Parathyroid adenoma (tissue), 2 donors: ENCODE measurements at regions not wholly inside any gene's neighbourhood (a gene's known extent, or its start where the extent isn't known, plus 50 kb on each side); places are given as distances from the start of the nearest gene placed in this dataset.

Experiments used
- H2AFZ ChIP-seq: fragments of 300-600 bp; sonication (generic); one replicate; pipeline ENCODE4 v1.7.0; 2017; ENCODE audit warnings: antibody characterized with exemption, mild to moderate bottlenecking
- H3K27ac ChIP-seq: fragments of 300-600 bp; sonication (generic); one replicate; pipeline ENCODE4 v1.7.0; 2017
- H3K27me3 ChIP-seq: fragments of 300-600 bp; sonication (generic); one replicate; pipeline ENCODE4 v1.7.0; 2017; ENCODE audit warnings: low read length; ENCODE audit not compliant: control insufficient read depth, insufficient read depth
- H3K36me3 ChIP-seq: fragments of 300-600 bp; sonication (generic); one replicate; pipeline ENCODE4 v1.7.0; 2017; ENCODE audit warnings: low read length; ENCODE audit not compliant: control insufficient read depth, insufficient read depth
- H3K4me1 ChIP-seq: fragments of 300-600 bp; sonication (generic); one replicate; pipeline ENCODE4 v1.7.0; 2017; ENCODE audit warnings: control low read depth
- H3K4me2 ChIP-seq: fragments of 300-600 bp; sonication (generic); one replicate; pipeline ENCODE4 v1.7.0; 2017; ENCODE audit warnings: low read length
- H3K4me3 ChIP-seq: fragments of 300-600 bp; sonication (generic); one replicate; pipeline ENCODE4 v1.7.0; 2017; ENCODE audit warnings: low read depth, low read length
- H3K79me2 ChIP-seq: fragments of 300-600 bp; sonication (generic); one replicate; pipeline ENCODE4 v1.7.0; 2017; ENCODE audit warnings: control low read depth
- H3K9ac ChIP-seq: fragments of 300-600 bp; sonication (generic); one replicate; pipeline ENCODE4 v1.7.0; 2017; ENCODE audit warnings: mild to moderate bottlenecking
- H3K9me3 ChIP-seq: fragments of 300-600 bp; sonication (generic); one replicate; pipeline ENCODE4 v1.7.0; 2017; ENCODE audit warnings: low read length; ENCODE audit not compliant: control insufficient read depth
- CTCF ChIP-seq: fragments of 300-600 bp; sonication (generic); IDR thresholded peaks from one replicate; pipeline ENCODE4 v1.7.0; 2017; ENCODE audit warnings: antibody characterized with exemption, mild to moderate bottlenecking
- donor health status: primary hyperparathyroidism.

- Histone ChIP-seq H3K36me3 (no peaks in the 10 kb centered on the region), H3K79me2 (peaks cover 8% of the 10 kb centered on the region), H3K9me3 (no peaks in the 10 kb centered on the region), H3K9ac (no peak overlapping the region), H3K4me3 (no peak overlapping the region), H3K4me2 (no peak overlapping the region), H3K27ac (no peak overlapping the region), H3K4me1 (peaks cover 3% of the 10 kb centered on the region), H3K27me3 (no peaks in the 10 kb centered on the region), H2AFZ (no peak overlapping the region)
- TF ChIP-seq CTCF: no peak
Measured at GRCh38 chr10:20977300-20977699, 80.2 kb upstream of the NEBL start.

GRCh38 chr10:20976891-20977290, 79.8 kb upstream of the NEBL start:
- Histone ChIP-seq H3K27ac (no peak overlapping the region), H3K79me2 (peaks cover 6% of the 10 kb centered on the region), H3K4me3 (no peak overlapping the region), H3K4me2 (no peak overlapping the region), H3K27me3 (no peaks in the 10 kb centered on the region), H3K4me1 (peaks cover 3% of the 10 kb centered on the region), H3K9me3 (no peaks in the 10 kb centered on the region), H3K36me3 (no peaks in the 10 kb centered on the region), H2AFZ (no peak overlapping the region), H3K9ac (no peak overlapping the region)
- no peak for TF ChIP-seq CTCF

- Histone ChIP-seq H3K27ac (no peak overlapping the region), H3K27me3 (no peaks in the 10 kb centered on the region), H3K4me2 (no peak overlapping the region), H3K9me3 (no peaks in the 10 kb centered on the region), H2AFZ (no peak overlapping the region), H3K36me3 (no peaks in the 10 kb centered on the region), H3K79me2 (peaks cover 2% of the 10 kb centered on the region), H3K4me1 (peaks cover 3% of the 10 kb centered on the region), H3K4me3 (no peak overlapping the region), H3K9ac (no peak overlapping the region)
- no peak for TF ChIP-seq CTCF
Measured at GRCh38 chr10:20976390-20976789, 79.3 kb upstream of the NEBL start.

GRCh38 chr10:20975236-20975635, 78.1 kb upstream of the NEBL start:
- no peak for TF ChIP-seq CTCF

GRCh38 chr10:20972925-20973324, 75.8 kb upstream of the NEBL start:
- Histone ChIP-seq H3K9me3 (no peaks in the 10 kb centered on the region), H3K27me3 (no peaks in the 10 kb centered on the region), H3K4me3 (no peak overlapping the region), H3K79me2 (peaks cover 6% of the 10 kb centered on the region), H2AFZ (no peak overlapping the region), H3K9ac (no peak overlapping the region), H3K4me2 (no peak overlapping the region), H3K27ac (no peak overlapping the region), H3K36me3 (no peaks in the 10 kb centered on the region), H3K4me1 (peaks cover 3% of the 10 kb centered on the region)
- TF ChIP-seq CTCF: no peak

More at GRCh38 chr10:20975236-20975635, 78.1 kb upstream of the NEBL start:
- H3K4me2 ChIP-seq: no peak overlapping the region
- peaks cover 2% of the 10 kb centered on the region for H3K79me2 ChIP-seq
- no peak overlapping the region for H3K4me3 ChIP-seq
- peaks cover 3% of the 10 kb centered on the region for H3K4me1 ChIP-seq
- H3K27ac ChIP-seq: no peak overlapping the region
- H3K27me3 ChIP-seq: no peaks in the 10 kb centered on the region
- no peak overlapping the region for H3K9ac ChIP-seq
- H3K36me3 ChIP-seq: no peaks in the 10 kb centered on the region
- no peaks in the 10 kb centered on the region for H3K9me3 ChIP-seq
- H2AFZ ChIP-seq: no peak overlapping the region
